ENCODE measurements at regions not wholly inside any gene's neighbourhood (a gene's known extent, or its start where the extent isn't known, plus 50 kb on each side); places are given as distances from the start of the nearest gene placed in this dataset.
"Not testable (repeated sequence)": the region's sequence is repeated elsewhere in the genome, so short reads cannot be mapped to it uniquely, and the experiment has no call there.

- Histone ChIP-seq H3K27ac (ENCODE audit: low read depth, low read length, severe bottlenecking) (no peak overlapping the region), H3K4me3 (ENCODE audit: extremely low read depth, insufficient read depth, low read length, poor library complexity, severe bottlenecking) (no peak overlapping the region), H3K9me3 (ENCODE audit: control insufficient read depth, low read length) (no peaks in the 10 kb centered on the region), H3K36me3 (ENCODE audit: control insufficient read depth, insufficient read depth, low read length) (no peaks in the 10 kb centered on the region), H3K4me1 (ENCODE audit: control insufficient read depth, insufficient read depth, low read length, poor library complexity, severe bottlenecking) (peaks cover 7% of the 10 kb centered on the region)
- WGBS, 2 experiments (ENCODE audit: insufficient coverage in 2 of 2): 81 to 83% methylated on average over 4 of the region's 5 CpGs
Observed at GRCh38 chr2:129800686-129801085, 178.8 kb upstream of the RAB6C start.

- Histone ChIP-seq H3K27ac (ENCODE audit: low read depth, low read length, severe bottlenecking) (no peak overlapping the region), H3K36me3 (ENCODE audit: control insufficient read depth, insufficient read depth, low read length) (no peaks in the 10 kb centered on the region), H3K9me3 (ENCODE audit: control insufficient read depth, low read length) (no peaks in the 10 kb centered on the region), H3K4me1 (ENCODE audit: control insufficient read depth, insufficient read depth, low read length, poor library complexity, severe bottlenecking) (peaks cover 7% of the 10 kb centered on the region), H3K4me3 (ENCODE audit: extremely low read depth, insufficient read depth, low read length, poor library complexity, severe bottlenecking) (no peak overlapping the region)
- WGBS, 2 experiments (ENCODE audit: insufficient coverage in 2 of 2): 38 to 46% methylated on average over 1 of the region's 1 CpG
Observed at GRCh38 chr2:129801575-129801974, 177.9 kb upstream of the RAB6C start.

GRCh38 chr2:129802290-129802689 lies 177.2 kb upstream of the RAB6C start:
- H3K27ac ChIP-seq (ENCODE audit: low read depth, low read length, severe bottlenecking): no peak overlapping the region
- H3K4me1 ChIP-seq (ENCODE audit: control insufficient read depth, insufficient read depth, low read length, poor library complexity, severe bottlenecking): peaks cover 7% of the 10 kb centered on the region
- no peaks in the 10 kb centered on the region for H3K36me3 ChIP-seq (ENCODE audit: control insufficient read depth, insufficient read depth, low read length)
- H3K9me3 ChIP-seq (ENCODE audit: control insufficient read depth, low read length): no peaks in the 10 kb centered on the region
- 50 to 64% methylated on average over 4 to 5 of the region's 5 CpGs for WGBS, 2 experiments (ENCODE audit: insufficient coverage in 2 of 2)
- no peak overlapping the region for H3K4me3 ChIP-seq (ENCODE audit: extremely low read depth, insufficient read depth, low read length, poor library complexity, severe bottlenecking)

- Histone ChIP-seq H3K4me3 (ENCODE audit: extremely low read depth, insufficient read depth, low read length, poor library complexity, severe bottlenecking) (no peak overlapping the region), H3K9me3 (ENCODE audit: control insufficient read depth, low read length) (no peaks in the 10 kb centered on the region), H3K4me1 (ENCODE audit: control insufficient read depth, insufficient read depth, low read length, poor library complexity, severe bottlenecking) (peaks cover 7% of the 10 kb centered on the region), H3K36me3 (ENCODE audit: control insufficient read depth, insufficient read depth, low read length) (no peaks in the 10 kb centered on the region), H3K27ac (ENCODE audit: low read depth, low read length, severe bottlenecking) (no peak overlapping the region)
- no CpG with 5 or more reads among the region's 1 CpG for WGBS, 2 experiments (ENCODE audit: insufficient coverage in 2 of 2)
Observed at GRCh38 chr2:129803032-129803431, 176.4 kb upstream of the RAB6C start.

GRCh38 chr2:129803871-129804270 lies 175.6 kb upstream of the RAB6C start:
- H3K27ac ChIP-seq (ENCODE audit: low read depth, low read length, severe bottlenecking): no peak overlapping the region
- peaks cover 7% of the 10 kb centered on the region for H3K4me1 ChIP-seq (ENCODE audit: control insufficient read depth, insufficient read depth, low read length, poor library complexity, severe bottlenecking)
- WGBS, 2 experiments (ENCODE audit: insufficient coverage in 2 of 2): 90% methylated on average over 2 of the region's 3 CpGs; no CpG with 5 or more reads in 1 of the 2 experiments
- no peaks in the 10 kb centered on the region for H3K9me3 ChIP-seq (ENCODE audit: control insufficient read depth, low read length)
- H3K36me3 ChIP-seq (ENCODE audit: control insufficient read depth, insufficient read depth, low read length): no peaks in the 10 kb centered on the region
- H3K4me3 ChIP-seq (ENCODE audit: extremely low read depth, insufficient read depth, low read length, poor library complexity, severe bottlenecking): no peak overlapping the region

- Histone ChIP-seq H3K36me3 (ENCODE audit: control insufficient read depth, insufficient read depth, low read length) (no peaks in the 10 kb centered on the region), H3K4me3 (ENCODE audit: extremely low read depth, insufficient read depth, low read length, poor library complexity, severe bottlenecking) (no peak overlapping the region), H3K4me1 (ENCODE audit: control insufficient read depth, insufficient read depth, low read length, poor library complexity, severe bottlenecking) (peaks cover 7% of the 10 kb centered on the region), H3K27ac (ENCODE audit: low read depth, low read length, severe bottlenecking) (no peak overlapping the region), H3K9me3 (ENCODE audit: control insufficient read depth, low read length) (no peaks in the 10 kb centered on the region)
- WGBS, 2 experiments (ENCODE audit: insufficient coverage in 2 of 2): 80 to 82% methylated on average over 11 of the region's 11 CpGs
Observed at GRCh38 chr2:129805899-129806298, 173.6 kb upstream of the RAB6C start.

GRCh38 chr2:129806317-129806716 lies 173.1 kb upstream of the RAB6C start:
- Histone ChIP-seq H3K4me3 (ENCODE audit: extremely low read depth, insufficient read depth, low read length, poor library complexity, severe bottlenecking) (no peak overlapping the region), H3K4me1 (ENCODE audit: control insufficient read depth, insufficient read depth, low read length, poor library complexity, severe bottlenecking) (peaks cover 7% of the 10 kb centered on the region), H3K27ac (ENCODE audit: low read depth, low read length, severe bottlenecking) (no peak overlapping the region), H3K9me3 (ENCODE audit: control insufficient read depth, low read length) (no peaks in the 10 kb centered on the region), H3K36me3 (ENCODE audit: control insufficient read depth, insufficient read depth, low read length) (no peaks in the 10 kb centered on the region)
- WGBS, 2 experiments (ENCODE audit: insufficient coverage in 2 of 2): 60 to 62% methylated on average over 4 to 7 of the region's 8 CpGs

- 35 to 39% methylated on average over 7 of the region's 7 CpGs for WGBS, 2 experiments (ENCODE audit: insufficient coverage in 2 of 2)
- H3K4me1 ChIP-seq (ENCODE audit: control insufficient read depth, insufficient read depth, low read length, poor library complexity, severe bottlenecking): peaks cover 7% of the 10 kb centered on the region
- no peaks in the 10 kb centered on the region for H3K36me3 ChIP-seq (ENCODE audit: control insufficient read depth, insufficient read depth, low read length)
- H3K9me3 ChIP-seq (ENCODE audit: control insufficient read depth, low read length): no peaks in the 10 kb centered on the region
- H3K4me3 ChIP-seq (ENCODE audit: extremely low read depth, insufficient read depth, low read length, poor library complexity, severe bottlenecking): no peak overlapping the region
- no peak overlapping the region for H3K27ac ChIP-seq (ENCODE audit: low read depth, low read length, severe bottlenecking)
Observed at GRCh38 chr2:129806990-129807389, 172.5 kb upstream of the RAB6C start.

GRCh38 chr2:129807642-129808338 lies 171.7 kb upstream of the RAB6C start:
- not testable (repeated sequence) for H3K4me3 ChIP-seq (ENCODE audit: extremely low read depth, insufficient read depth, low read length, poor library complexity, severe bottlenecking); H3K9me3 ChIP-seq (ENCODE audit: control insufficient read depth, low read length); H3K36me3 ChIP-seq (ENCODE audit: control insufficient read depth, insufficient read depth, low read length); H3K27ac ChIP-seq (ENCODE audit: low read depth, low read length, severe bottlenecking); H3K4me1 ChIP-seq (ENCODE audit: control insufficient read depth, insufficient read depth, low read length, poor library complexity, severe bottlenecking)
- WGBS, 2 experiments (ENCODE audit: insufficient coverage in 2 of 2): 80 to 83% methylated on average over 1 to 15 of the region's 22 CpGs

- Histone ChIP-seq H3K27ac (ENCODE audit: low read depth, low read length, severe bottlenecking) (no peak overlapping the region), H3K9me3 (ENCODE audit: control insufficient read depth, low read length) (peaks cover 2% of the 10 kb centered on the region), H3K4me1 (ENCODE audit: control insufficient read depth, insufficient read depth, low read length, poor library complexity, severe bottlenecking) (no peaks in the 10 kb centered on the region), H3K36me3 (ENCODE audit: control insufficient read depth, insufficient read depth, low read length) (no peaks in the 10 kb centered on the region), H3K4me3 (ENCODE audit: extremely low read depth, insufficient read depth, low read length, poor library complexity, severe bottlenecking) (no peak overlapping the region)
- 93% methylated on average over 3 of the region's 3 CpGs; no CpG with 5 or more reads in 1 of the 2 experiments for WGBS, 2 experiments (ENCODE audit: insufficient coverage in 2 of 2)
Observed at GRCh38 chr2:129810521-129810920, 168.9 kb upstream of the RAB6C start.

- no peaks in the 10 kb centered on the region for H3K4me1 ChIP-seq (ENCODE audit: control insufficient read depth, insufficient read depth, low read length, poor library complexity, severe bottlenecking)
- peaks cover 7% of the 10 kb centered on the region for H3K9me3 ChIP-seq (ENCODE audit: control insufficient read depth, low read length)
- H3K36me3 ChIP-seq (ENCODE audit: control insufficient read depth, insufficient read depth, low read length): no peaks in the 10 kb centered on the region
- 79 to 98% methylated on average over 3 to 4 of the region's 4 CpGs for WGBS, 2 experiments (ENCODE audit: insufficient coverage in 2 of 2)
- no peak overlapping the region for H3K27ac ChIP-seq (ENCODE audit: low read depth, low read length, severe bottlenecking)
- no peak overlapping the region for H3K4me3 ChIP-seq (ENCODE audit: extremely low read depth, insufficient read depth, low read length, poor library complexity, severe bottlenecking)
Observed at GRCh38 chr2:129812071-129812470, 167.4 kb upstream of the RAB6C start.
